Smooth muscle cell (in vitro differentiated cells): ENCODE measurements at regions not wholly inside any gene's neighbourhood (a gene's known extent, or its start where the extent isn't known, plus 50 kb on each side); places are given as distances from the start of the nearest gene placed in this dataset.

Source experiments
- DNase-seq: peaks from one replicate; lab custom pipeline; 2025; ENCODE audit not compliant: unreplicated experiment; lab: John Stamatoyannopoulos, UW
- H2AFZ ChIP-seq: fragments of 200-600 bp; sonication (generic); 2 replicates; pipeline ENCODE4 v1.6.0; 2016; ENCODE audit warnings: antibody characterized with exemption, low read depth, mild to moderate bottlenecking
- H3F3A ChIP-seq: fragments of 200-600 bp; sonication (generic); 2 replicates; pipeline ENCODE4 v1.6.0; 2017; ENCODE audit warnings: antibody characterized with exemption, low read depth
- H3K27ac ChIP-seq: fragments of 200-600 bp; sonication (generic); 2 replicates; pipeline ENCODE4 v1.5.1; 2016; ENCODE audit warnings: low read depth, mild to moderate bottlenecking
- H3K27me3 ChIP-seq: fragments of 200-600 bp; sonication (generic); 2 replicates; pipeline ENCODE4 v1.6.1; 2016; ENCODE audit warnings: low read depth, mild to moderate bottlenecking
- H3K36me3 ChIP-seq: fragments of 200-600 bp; sonication (generic); 2 replicates; pipeline ENCODE4 v1.5.1; 2016; ENCODE audit warnings: low read depth
- H3K4me1 ChIP-seq: fragments of 200-600 bp; sonication (generic); 2 replicates; pipeline ENCODE4 v1.5.1; 2016; ENCODE audit warnings: low read depth
- H3K4me2 ChIP-seq: fragments of 200-600 bp; sonication (generic); 2 replicates; pipeline ENCODE4 v1.6.0; 2016; ENCODE audit warnings: mild to moderate bottlenecking
- H3K4me3 ChIP-seq: fragments of 200-600 bp; sonication (generic); 2 replicates; pipeline ENCODE4 v1.5.1; 2016; ENCODE audit warnings: mild to moderate bottlenecking
- H3K79me2 ChIP-seq: fragments of 200-600 bp; sonication (generic); 2 replicates; pipeline ENCODE4 v1.6.0; 2016; ENCODE audit warnings: low read depth, mild to moderate bottlenecking
- H3K9ac ChIP-seq: fragments of 200-600 bp; sonication (generic); 2 replicates; pipeline ENCODE4 v1.6.0; 2016; ENCODE audit warnings: low read depth
- H3K9me3 ChIP-seq: fragments of 200-600 bp; sonication (generic); replicated peaks from 2 replicates; pipeline ENCODE4 v1.5.1; 2016; ENCODE audit warnings: low read depth
- H4K20me1 ChIP-seq: fragments of 200-600 bp; sonication (generic); 2 replicates; pipeline ENCODE4 v1.6.0; 2016; ENCODE audit warnings: low read depth
- CTCF ChIP-seq: fragments of 200-600 bp; sonication (generic); IDR thresholded peaks from 2 replicates; pipeline ENCODE4 v1.5.1; 2017; ENCODE audit warnings: borderline replicate concordance, mild to moderate bottlenecking, antibody characterized with exemption; ENCODE audit not compliant: insufficient read depth, poor library complexity, severe bottlenecking
- WGBS: methylation state at CpG from one replicate; pipeline ENCODE4 v1.1.7; 2016; ENCODE audit warnings: low lambda C conversion rate; 5-methylcytosine and 5-hydroxymethylcytosine counted together

GRCh38 chr7:25864943-25865751, 286.9 kb upstream of the NFE2L3 start:
- Histone ChIP-seq H3K79me2 (no peaks in the 10 kb centered on the region), H3K27me3 (peaks cover 87% of the 10 kb centered on the region), H4K20me1 (no peaks in the 10 kb centered on the region), H3K27ac (no peak overlapping the region), H3F3A (peaks cover 4% of the 10 kb centered on the region), H3K9me3 (no peaks in the 10 kb centered on the region), H3K36me3 (no peaks in the 10 kb centered on the region), H3K4me3 (no peak overlapping the region), H3K4me2 (no peak overlapping the region), H3K4me1 (peaks cover 12% of the 10 kb centered on the region), H2AFZ (no peak overlapping the region), H3K9ac (no peak overlapping the region)
- WGBS: 68% methylated on average over 3 of the region's 3 CpGs
- no peak for DNase-seq
- no peak for TF ChIP-seq CTCF

GRCh38 chr7:25868509-25868908, 283.5 kb upstream of the NFE2L3 start:
- Histone ChIP-seq H4K20me1 (no peaks in the 10 kb centered on the region), H3K4me1 (no peaks in the 10 kb centered on the region), H3K27me3 (peaks cover 93% of the 10 kb centered on the region), H3K4me2 (no peak overlapping the region), H3K79me2 (no peaks in the 10 kb centered on the region), H3K9me3 (no peaks in the 10 kb centered on the region), H3F3A (no peaks in the 10 kb centered on the region), H3K27ac (no peak overlapping the region), H3K36me3 (no peaks in the 10 kb centered on the region), H3K4me3 (no peak overlapping the region), H3K9ac (no peak overlapping the region), H2AFZ (no peak overlapping the region)
- 90% methylated on average over 1 of the region's 1 CpG for WGBS
- TF ChIP-seq CTCF: no peak
- DNase-seq: no peak

GRCh38 chr7:25870574-25870973, 281.4 kb upstream of the NFE2L3 start:
- WGBS: 89% methylated on average over 3 of the region's 3 CpGs
- Histone ChIP-seq H3K4me2 (no peak overlapping the region), H3K4me3 (no peak overlapping the region), H3K9ac (no peak overlapping the region), H3K27ac (no peak overlapping the region), H2AFZ (no peak overlapping the region), H3F3A (no peaks in the 10 kb centered on the region), H3K79me2 (no peaks in the 10 kb centered on the region), H3K4me1 (no peaks in the 10 kb centered on the region), H4K20me1 (no peaks in the 10 kb centered on the region), H3K27me3 (peaks cover 85% of the 10 kb centered on the region), H3K9me3 (no peaks in the 10 kb centered on the region), H3K36me3 (no peaks in the 10 kb centered on the region)
- no peak for DNase-seq
- no peak for TF ChIP-seq CTCF

- no peak for DNase-seq
- Histone ChIP-seq H4K20me1 (no peaks in the 10 kb centered on the region), H3K79me2 (no peaks in the 10 kb centered on the region), H3K4me3 (no peak overlapping the region), H3K27me3 (peaks cover 51% of the 10 kb centered on the region), H3K27ac (no peak overlapping the region), H3K4me2 (no peak overlapping the region), H3K36me3 (no peaks in the 10 kb centered on the region), H3K9me3 (no peaks in the 10 kb centered on the region), H3K4me1 (no peaks in the 10 kb centered on the region), H3F3A (no peaks in the 10 kb centered on the region), H2AFZ (no peak overlapping the region), H3K9ac (no peak overlapping the region)
- WGBS: 100% methylated on average over 3 of the region's 3 CpGs
- no peak for TF ChIP-seq CTCF
Observed at GRCh38 chr7:25876092-25876491, 275.9 kb upstream of the NFE2L3 start.
